Prostate gland (tissue), 2 donors: ENCODE measurements at regions not wholly inside any gene's neighbourhood (a gene's known extent, or its start where the extent isn't known, plus 50 kb on each side); places are given as distances from the start of the nearest gene placed in this dataset.

Source experiments
- CTCF ChIP-seq, 4 experiments: fragments of 200-600 bp in 2 of 4; fragments of 450-650 bp in 2 of 4; sonication (generic) in 2 of 4; IDR thresholded peaks; 1 replicate in 3 of 4; 2 replicates in 1 of 4; pipeline ENCODE4 v1.5.1; 2016 to 2019; ENCODE audit warnings: antibody characterized with exemption in 4 of 4, mild to moderate bottlenecking in 2 of 4, moderate library complexity in 2 of 4
- POLR2A ChIP-seq: fragments of 450-650 bp; IDR thresholded peaks from one replicate; pipeline ENCODE4 v1.6.1; 2016; ENCODE audit warnings: antibody characterized with exemption, mild to moderate bottlenecking
- POLR2AphosphoS5 ChIP-seq: sonication (generic); formaldehyde crosslinking; IDR thresholded peaks from one replicate; pipeline ENCODE4 v1.6.1; 2017; ENCODE audit warnings: antibody characterized with exemption

GRCh38 chr4:1509366-1509765 lies 103.1 kb upstream of the NKX1-1 start:
- no peak for TF ChIP-seq CTCF (IDR thresholded peaks at IDR 0.05)
- TF ChIP-seq POLR2A: no peak
- TF ChIP-seq POLR2AphosphoS5: no peak
